ENCODE measurements at regions not wholly inside any gene's neighbourhood (a gene's known extent, or its start where the extent isn't known, plus 50 kb on each side); places are given as distances from the start of the nearest gene placed in this dataset.
"Not testable (repeated sequence)": the region's sequence is repeated elsewhere in the genome, so short reads cannot be mapped to it uniquely, and the experiment has no call there.

DNA sequence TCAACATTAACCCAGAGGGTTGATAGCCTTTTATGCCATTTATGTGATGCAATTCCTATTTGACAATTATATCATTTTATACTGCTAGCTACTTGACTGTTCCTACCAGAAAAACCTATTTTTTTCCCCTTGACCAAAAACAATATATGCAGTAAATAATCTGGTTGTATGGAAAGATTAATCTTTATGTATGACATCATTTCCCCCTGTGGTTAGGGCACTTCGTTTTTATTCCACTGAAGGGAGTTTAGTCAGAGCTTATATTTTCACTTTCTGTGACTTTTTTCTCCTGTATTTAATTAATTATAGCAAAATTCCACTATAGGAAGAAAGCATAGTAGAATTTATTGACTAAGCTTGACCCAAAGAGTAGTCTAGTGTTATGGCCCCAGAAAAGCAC, 107.6 kb downstream of the HAUS1 start:
- WGBS = no CpG with 5 or more reads among the region's 1 CpG

DNA sequence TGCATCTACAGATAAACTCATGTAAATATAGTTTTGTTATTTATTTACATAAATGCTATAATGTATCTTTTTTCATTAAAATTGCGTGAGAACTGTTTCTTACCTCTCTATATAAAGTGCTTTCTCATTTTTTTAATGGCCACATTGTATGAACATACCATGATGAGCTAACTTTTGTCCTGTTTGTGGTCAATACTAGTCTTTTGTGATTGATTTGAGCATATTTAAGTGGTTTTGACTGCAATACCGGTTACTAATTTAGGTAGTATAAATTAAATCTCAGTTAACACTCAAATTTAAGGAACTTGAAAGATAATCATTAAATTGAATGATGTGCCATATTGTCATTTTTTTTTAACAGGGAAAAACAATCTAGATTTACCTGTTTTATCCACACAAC, 108.2 kb downstream of the HAUS1 start:
- H3K9ac ChIP-seq (ENCODE audit: low read depth, low read length) = no peak overlapping the region
- peaks cover 19% of the 10 kb centered on the region for H3K36me3 ChIP-seq (ENCODE audit: insufficient read depth, low read length)
- H3K27ac ChIP-seq (ENCODE audit: low read depth, low read length) = no peak overlapping the region
- no peaks in the 10 kb centered on the region for H3K4me1 ChIP-seq (ENCODE audit: insufficient read depth, low read length)
- H3K4me3 ChIP-seq (ENCODE audit: low read length) = no peak overlapping the region
- H3K9me3 ChIP-seq (ENCODE audit: insufficient read depth, low read depth, low read length) = no peaks in the 10 kb centered on the region
- H3K27me3 ChIP-seq (ENCODE audit: insufficient read depth, low read length) = no peaks in the 10 kb centered on the region
- WGBS = no CpG with 5 or more reads among the region's 2 CpGs

More for the DNA sequence above, 107.6 kb downstream of the HAUS1 start:
- H3K9me3 ChIP-seq (ENCODE audit: insufficient read depth, low read depth, low read length) = no peaks in the 10 kb centered on the region
- no peak overlapping the region for H3K9ac ChIP-seq (ENCODE audit: low read depth, low read length)
- H3K4me3 ChIP-seq (ENCODE audit: low read length) = no peak overlapping the region
- H3K4me1 ChIP-seq (ENCODE audit: insufficient read depth, low read length) = no peaks in the 10 kb centered on the region
- H3K36me3 ChIP-seq (ENCODE audit: insufficient read depth, low read length) = peaks cover 13% of the 10 kb centered on the region
- H3K27me3 ChIP-seq (ENCODE audit: insufficient read depth, low read length) = no peaks in the 10 kb centered on the region
- no peak overlapping the region for H3K27ac ChIP-seq (ENCODE audit: low read depth, low read length)

DNA sequence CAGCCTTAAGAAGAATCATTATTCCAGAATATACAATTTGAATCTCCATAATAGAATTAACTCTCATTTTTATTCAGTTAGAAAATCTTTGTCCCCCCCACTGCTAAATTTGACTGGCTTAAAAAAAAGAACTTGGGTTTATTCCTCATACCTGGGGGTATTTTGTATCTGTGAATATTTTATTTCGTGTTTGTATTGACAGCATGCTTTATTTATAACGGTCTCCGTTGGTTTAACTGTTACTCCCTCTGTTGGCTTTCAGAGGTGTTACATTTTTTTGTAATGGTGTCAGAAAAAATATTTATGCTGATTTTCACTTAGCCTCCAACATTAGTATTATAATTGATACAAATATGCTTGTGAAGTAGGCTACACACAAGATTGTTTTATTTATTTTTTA, 109.1 kb downstream of the HAUS1 start:
- Histone ChIP-seq H3K27me3 (ENCODE audit: insufficient read depth, low read length) (no peaks in the 10 kb centered on the region), H3K27ac (ENCODE audit: low read depth, low read length) (no peak overlapping the region), H3K9me3 (ENCODE audit: insufficient read depth, low read depth, low read length) (no peaks in the 10 kb centered on the region), H3K4me1 (ENCODE audit: insufficient read depth, low read length) (no peaks in the 10 kb centered on the region), H3K4me3 (ENCODE audit: low read length) (no peak overlapping the region), H3K36me3 (ENCODE audit: insufficient read depth, low read length) (peaks cover 28% of the 10 kb centered on the region), H3K9ac (ENCODE audit: low read depth, low read length) (no peak overlapping the region)
- 51% methylated on average over 3 of the region's 3 CpGs for WGBS

DNA sequence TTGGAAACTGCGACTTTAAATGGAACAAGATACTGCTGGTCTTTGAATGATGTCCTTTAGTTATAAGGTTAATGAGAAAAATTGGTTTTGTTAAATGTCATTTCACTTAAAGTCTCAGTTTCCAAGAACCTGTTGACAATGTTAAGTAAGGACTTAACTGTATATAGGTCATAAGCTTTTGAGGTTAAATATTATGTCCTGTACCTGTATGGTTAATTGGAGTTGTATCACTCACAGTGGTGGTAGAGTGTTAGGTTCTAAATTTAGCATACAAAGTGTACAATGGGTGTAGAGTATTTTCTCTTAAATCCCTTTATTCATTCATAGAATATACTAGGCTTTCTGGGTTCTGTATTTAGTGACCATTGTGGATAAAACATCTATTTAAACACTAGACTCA, 110.2 kb downstream of the HAUS1 start:
- H3K4me3 ChIP-seq (ENCODE audit: low read length) = no peak overlapping the region
- no peak overlapping the region for H3K9ac ChIP-seq (ENCODE audit: low read depth, low read length)
- 94% methylated on average over 1 of the region's 1 CpG for WGBS
- H3K27ac ChIP-seq (ENCODE audit: low read depth, low read length) = no peak overlapping the region
- H3K9me3 ChIP-seq (ENCODE audit: insufficient read depth, low read depth, low read length) = no peaks in the 10 kb centered on the region
- no peaks in the 10 kb centered on the region for H3K4me1 ChIP-seq (ENCODE audit: insufficient read depth, low read length)
- H3K36me3 ChIP-seq (ENCODE audit: insufficient read depth, low read length) = peaks cover 36% of the 10 kb centered on the region
- H3K27me3 ChIP-seq (ENCODE audit: insufficient read depth, low read length) = no peaks in the 10 kb centered on the region

DNA sequence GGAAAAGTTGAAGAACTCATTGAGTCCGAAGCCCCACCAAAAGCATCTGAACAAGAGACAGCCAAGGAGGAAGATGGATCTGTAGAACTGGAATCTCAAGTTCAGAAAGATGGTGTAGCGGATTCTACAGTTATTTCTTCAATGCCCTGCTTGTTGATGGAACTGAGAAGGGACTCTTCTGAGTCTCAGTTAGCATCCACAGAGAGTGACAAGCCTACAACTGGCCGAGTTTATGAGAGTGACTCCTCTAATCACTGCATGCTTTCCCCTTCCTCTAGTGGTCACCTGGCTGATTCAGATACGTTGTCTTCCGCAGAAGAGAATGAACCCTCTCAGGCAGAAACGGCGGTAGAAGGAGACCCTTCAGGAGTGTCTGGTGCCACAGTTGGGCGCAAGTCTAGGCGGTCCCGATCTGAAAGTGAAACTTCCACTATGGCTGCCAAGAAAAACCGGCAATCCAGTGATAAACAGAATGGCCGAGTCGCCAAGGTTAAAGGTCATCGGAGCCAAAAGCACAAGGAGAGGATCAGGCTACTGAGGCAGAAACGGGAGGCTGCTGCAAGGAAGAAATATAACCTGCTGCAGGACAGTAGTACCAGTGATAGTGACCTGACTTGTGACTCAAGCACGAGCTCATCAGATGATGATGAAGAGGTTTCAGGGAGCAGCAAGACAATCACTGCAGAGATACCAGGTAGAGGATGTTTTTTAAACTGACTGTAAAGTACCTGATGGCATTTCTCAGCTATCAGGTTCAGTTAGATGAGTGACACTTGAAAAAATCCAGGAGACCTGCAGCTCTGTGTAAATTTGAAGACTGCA, 111.9 kb downstream of the HAUS1 start:
- Histone ChIP-seq H3K9me3 (ENCODE audit: insufficient read depth, low read depth, low read length) (no peaks in the 10 kb centered on the region), H3K27ac (ENCODE audit: low read depth, low read length) (no peak overlapping the region), H3K36me3 (ENCODE audit: insufficient read depth, low read length) (peaks cover 36% of the 10 kb centered on the region), H3K27me3 (ENCODE audit: insufficient read depth, low read length) (no peaks in the 10 kb centered on the region), H3K9ac (ENCODE audit: low read depth, low read length) (no peak overlapping the region), H3K4me1 (ENCODE audit: insufficient read depth, low read length) (no peaks in the 10 kb centered on the region), H3K4me3 (ENCODE audit: low read length) (no peak overlapping the region)
- 94% methylated on average over 16 of the region's 16 CpGs for WGBS

DNA sequence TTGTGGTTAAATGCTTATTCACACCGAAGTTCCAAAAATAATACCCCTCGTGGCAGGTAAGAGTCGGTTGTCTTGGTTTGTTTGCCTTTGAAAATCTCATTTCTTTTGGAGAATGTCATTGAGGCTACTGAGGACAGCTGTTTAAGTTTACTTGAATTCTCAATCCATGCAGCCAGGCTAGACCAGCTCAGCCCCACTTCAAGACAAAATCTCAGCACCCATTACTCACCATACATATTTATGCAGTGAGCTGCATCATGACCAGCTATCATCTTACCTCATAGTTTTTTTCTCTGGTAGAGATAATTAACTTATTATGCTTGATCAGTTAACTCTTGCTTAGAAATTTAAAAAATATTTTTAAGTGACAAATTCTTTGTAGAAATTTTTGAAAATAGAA, 115.9 kb downstream of the HAUS1 start:
- H3K27ac ChIP-seq (ENCODE audit: low read depth, low read length) = no peak overlapping the region
- 94% methylated on average over 3 of the region's 3 CpGs for WGBS

DNA sequence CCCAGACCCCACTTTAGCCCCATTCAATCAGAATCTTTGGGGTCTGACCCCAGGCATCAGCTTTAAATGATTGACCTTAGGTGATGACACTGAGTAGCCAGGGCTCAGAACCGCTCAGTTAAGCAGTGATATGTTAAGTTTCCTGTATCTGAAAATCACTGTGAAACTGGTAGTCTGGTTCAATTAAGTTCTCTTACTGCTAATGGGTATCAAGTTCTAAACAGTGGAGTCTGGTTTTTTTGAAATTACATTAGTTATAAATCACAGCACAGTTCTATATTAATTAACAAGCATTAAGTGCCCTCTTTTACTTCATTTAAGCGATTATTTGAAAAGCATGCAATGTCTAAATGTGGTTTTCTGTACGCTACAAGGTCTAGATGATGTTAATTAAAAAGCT, 117.9 kb downstream of the HAUS1 start:
- peaks cover 10% of the 10 kb centered on the region for H3K4me1 ChIP-seq (ENCODE audit: insufficient read depth, low read length)
- H3K4me3 ChIP-seq (ENCODE audit: low read length) = no peak overlapping the region
- WGBS = 95% methylated on average over 3 of the region's 3 CpGs
- H3K36me3 ChIP-seq (ENCODE audit: insufficient read depth, low read length) = peaks cover 23% of the 10 kb centered on the region
- H3K27me3 ChIP-seq (ENCODE audit: insufficient read depth, low read length) = no peaks in the 10 kb centered on the region
- no peak overlapping the region for H3K9ac ChIP-seq (ENCODE audit: low read depth, low read length)
- no peak overlapping the region for H3K27ac ChIP-seq (ENCODE audit: low read depth, low read length)
- H3K9me3 ChIP-seq (ENCODE audit: insufficient read depth, low read depth, low read length) = no peaks in the 10 kb centered on the region

More for the DNA sequence above, 115.9 kb downstream of the HAUS1 start:
- Histone ChIP-seq H3K27me3 (ENCODE audit: insufficient read depth, low read length) (no peaks in the 10 kb centered on the region), H3K9me3 (ENCODE audit: insufficient read depth, low read depth, low read length) (no peaks in the 10 kb centered on the region), H3K4me3 (ENCODE audit: low read length) (no peak overlapping the region), H3K9ac (ENCODE audit: low read depth, low read length) (no peak overlapping the region), H3K36me3 (ENCODE audit: insufficient read depth, low read length) (peaks cover 38% of the 10 kb centered on the region), H3K4me1 (ENCODE audit: insufficient read depth, low read length) (peaks cover 10% of the 10 kb centered on the region)

DNA sequence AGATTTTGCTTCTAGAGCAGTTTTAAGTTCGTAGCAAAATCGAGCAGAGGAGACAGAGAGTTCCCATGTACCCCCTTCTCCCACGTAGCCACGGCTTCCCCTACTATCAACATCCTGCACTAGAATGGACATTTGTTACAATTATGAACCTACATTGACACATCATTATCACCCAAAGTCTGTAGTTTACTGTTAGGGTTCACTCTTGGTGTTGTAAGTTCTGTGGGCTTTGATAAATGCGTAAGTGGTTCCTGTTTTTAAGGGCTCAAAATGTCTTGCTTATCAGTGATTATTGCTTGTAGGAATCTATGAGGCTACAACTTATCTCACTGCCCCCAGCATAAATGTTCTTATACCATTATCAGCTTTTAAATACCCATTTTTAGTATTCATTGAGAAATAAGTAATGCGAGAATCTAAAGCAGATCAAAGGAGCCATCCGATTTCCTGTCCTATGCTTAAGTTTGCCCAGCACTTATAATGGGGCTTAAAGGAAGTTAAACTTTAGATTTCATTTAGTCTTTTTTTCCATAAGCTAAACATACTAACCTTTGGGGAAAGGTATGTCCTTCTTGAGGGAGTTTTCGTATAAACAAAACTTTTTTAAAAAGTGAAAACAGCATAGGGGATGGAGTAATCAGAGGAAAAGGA, 118.7 kb downstream of the HAUS1 start:
- no peak overlapping the region for H3K9ac ChIP-seq (ENCODE audit: low read depth, low read length)
- H3K27me3 ChIP-seq (ENCODE audit: insufficient read depth, low read length) = no peaks in the 10 kb centered on the region
- no peak overlapping the region for H3K27ac ChIP-seq (ENCODE audit: low read depth, low read length)
- peaks cover 10% of the 10 kb centered on the region for H3K4me1 ChIP-seq (ENCODE audit: insufficient read depth, low read length)
- no peaks in the 10 kb centered on the region for H3K9me3 ChIP-seq (ENCODE audit: insufficient read depth, low read depth, low read length)
- WGBS = 94% methylated on average over 8 of the region's 8 CpGs
- peaks cover 16% of the 10 kb centered on the region for H3K36me3 ChIP-seq (ENCODE audit: insufficient read depth, low read length)
- no peak overlapping the region for H3K4me3 ChIP-seq (ENCODE audit: low read length)

DNA sequence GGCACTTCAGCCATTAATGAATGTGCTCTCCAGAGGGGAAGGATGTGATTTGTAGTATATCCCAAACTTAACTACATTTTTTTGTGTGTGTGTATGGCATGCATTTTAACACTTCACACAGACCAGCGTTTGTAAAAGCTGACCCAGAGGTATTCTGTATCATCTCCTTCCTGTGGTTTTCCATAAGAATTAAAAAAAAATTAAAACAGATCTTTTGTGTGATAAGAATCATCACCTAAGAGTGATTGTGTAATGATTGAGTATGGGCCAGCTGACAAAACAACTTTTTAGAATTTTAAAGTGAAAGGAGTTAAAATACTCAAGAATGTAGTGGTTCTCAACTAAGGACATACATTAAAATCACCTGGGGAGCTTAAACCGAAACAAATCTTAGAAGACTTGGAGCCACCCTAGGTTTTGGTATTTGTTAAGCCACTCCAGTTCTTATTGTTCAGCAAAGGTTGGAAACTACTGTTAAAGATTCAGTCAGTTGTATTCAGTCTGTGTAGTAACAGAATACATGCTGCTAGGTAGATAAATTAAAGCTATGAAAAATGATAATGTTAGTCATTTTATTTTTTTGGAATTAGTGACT, 120.1 kb downstream of the HAUS1 start:
- Histone ChIP-seq H3K9ac (ENCODE audit: low read depth, low read length) (no peak overlapping the region), H3K36me3 (ENCODE audit: insufficient read depth, low read length) (peaks cover 3% of the 10 kb centered on the region), H3K27ac (ENCODE audit: low read depth, low read length) (no peak overlapping the region), H3K4me1 (ENCODE audit: insufficient read depth, low read length) (peaks cover 10% of the 10 kb centered on the region), H3K9me3 (ENCODE audit: insufficient read depth, low read depth, low read length) (no peaks in the 10 kb centered on the region), H3K27me3 (ENCODE audit: insufficient read depth, low read length) (no peaks in the 10 kb centered on the region), H3K4me3 (ENCODE audit: low read length) (no peak overlapping the region)
- whole genome bisulfite sequencing = 84% methylated on average over 1 of the region's 2 CpGs

DNA sequence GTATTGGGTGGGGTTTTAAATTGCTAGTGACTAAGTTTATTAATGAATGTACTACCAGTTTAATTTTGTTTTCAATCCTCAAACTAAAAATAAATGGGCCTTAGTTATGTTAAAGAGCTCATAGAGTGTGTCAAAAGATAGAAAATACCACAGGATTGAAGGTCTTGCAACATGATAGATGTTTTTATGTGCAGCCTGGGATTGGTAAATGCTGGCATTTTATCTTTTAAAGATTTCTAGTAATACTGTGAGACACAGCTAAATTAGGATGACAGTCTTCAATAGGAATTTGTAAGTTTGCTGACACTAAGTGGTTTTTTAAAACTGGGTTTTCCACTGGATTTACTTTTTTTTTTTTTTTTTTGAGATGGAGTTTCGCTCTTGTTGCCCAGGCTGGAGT, 122.3 kb downstream of the HAUS1 start:
- Histone ChIP-seq H3K36me3 (ENCODE audit: insufficient read depth, low read length) (peaks cover 3% of the 10 kb centered on the region), H3K27me3 (ENCODE audit: insufficient read depth, low read length) (no peaks in the 10 kb centered on the region), H3K4me3 (ENCODE audit: low read length) (no peak overlapping the region), H3K27ac (ENCODE audit: low read depth, low read length) (no peak overlapping the region), H3K9ac (ENCODE audit: low read depth, low read length) (no peak overlapping the region), H3K4me1 (ENCODE audit: insufficient read depth, low read length) (peaks cover 10% of the 10 kb centered on the region), H3K9me3 (ENCODE audit: insufficient read depth, low read depth, low read length) (no peaks in the 10 kb centered on the region)
- WGBS = 100% methylated on average over 1 of the region's 1 CpG

DNA sequence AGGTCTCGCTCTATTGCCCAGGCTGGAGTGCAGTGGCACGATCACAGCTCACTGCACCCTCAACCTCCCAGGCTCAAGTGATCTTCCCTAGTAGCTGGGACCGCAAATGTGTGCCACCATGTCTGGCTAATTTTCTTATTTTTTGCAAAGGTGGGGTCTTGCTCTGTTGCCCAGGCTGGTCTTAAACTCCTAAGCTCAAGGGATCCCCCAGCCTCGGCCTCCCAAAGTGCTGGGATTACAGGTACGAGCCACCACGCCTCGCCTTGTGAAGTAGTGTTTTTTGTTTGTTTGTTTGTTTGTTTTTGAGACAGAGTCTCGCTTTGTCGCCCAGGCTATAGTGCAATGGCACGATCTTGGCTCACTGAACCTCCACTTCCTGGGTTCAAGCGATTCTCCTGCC, 125.5 kb downstream of the HAUS1 start:
- not testable (repeated sequence) for H3K4me1 ChIP-seq (ENCODE audit: insufficient read depth, low read length); H3K36me3 ChIP-seq (ENCODE audit: insufficient read depth, low read length); H3K4me3 ChIP-seq (ENCODE audit: low read length); H3K27me3 ChIP-seq (ENCODE audit: insufficient read depth, low read length); H3K27ac ChIP-seq (ENCODE audit: low read depth, low read length); H3K9me3 ChIP-seq (ENCODE audit: insufficient read depth, low read depth, low read length); H3K9ac ChIP-seq (ENCODE audit: low read depth, low read length)
- WGBS = 88% methylated on average over 11 of the region's 11 CpGs

Data from HUES64 (cell line).